ENCODE measurements at regions not wholly inside any gene's neighbourhood (a gene's known extent, or its start where the extent isn't known, plus 50 kb on each side); places are given as distances from the start of the nearest gene placed in this dataset.

- TF ChIP-seq CTCF (IDR thresholded peaks at IDR 0.05) (no peak), POLR2A (IDR thresholded peaks at IDR 0.05) (no peak)
Observed at GRCh38 chr1:79688932-79689331, 682.4 kb upstream of the ADGRL4 start.

Data from adrenal gland (tissue), 5 donors.